Islet of Langerhans (tissue), 1 donor: ENCODE measurements at regions not wholly inside any gene's neighbourhood (a gene's known extent, or its start where the extent isn't known, plus 50 kb on each side); places are given as distances from the start of the nearest gene placed in this dataset.

Source experiments
- FAIRE-seq: peaks from one replicate; lab custom pipeline; 2011; peaks lifted over from hg19 to GRCh38; lab: Jason Lieb, UNC

DNA sequence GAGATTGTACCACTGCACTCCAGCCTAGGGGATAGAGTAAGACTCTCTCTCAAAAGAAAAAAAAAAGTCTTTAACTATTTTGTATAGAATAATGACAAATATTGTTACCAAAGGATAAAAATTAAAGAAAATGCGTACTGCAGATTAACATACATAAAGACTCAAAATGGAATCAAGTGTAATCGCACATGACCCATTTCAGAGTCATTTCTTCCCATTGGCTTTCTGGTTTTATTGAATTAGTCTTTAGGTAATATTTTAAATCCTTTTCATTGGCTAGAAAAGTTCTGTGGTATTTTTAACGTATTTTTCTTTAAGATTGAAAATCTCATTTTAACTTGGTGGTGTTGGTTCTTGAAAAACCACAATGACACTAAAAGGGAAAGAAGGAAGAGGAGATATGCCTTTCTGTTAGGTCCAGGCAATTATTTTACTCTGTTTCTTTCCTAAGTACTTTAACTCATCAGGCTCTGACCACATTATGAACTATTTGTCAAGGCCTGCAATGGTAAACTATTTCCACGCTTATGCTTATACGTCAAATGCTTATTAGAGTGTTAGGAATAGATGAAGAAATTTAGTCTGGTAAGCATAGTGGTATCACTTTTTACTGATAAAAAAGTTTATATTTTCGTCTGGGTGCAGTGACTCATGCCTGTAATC lies 52.3 kb downstream of the PLEKHG1 start:
- no peak for FAIRE-seq

GRCh38 chr6:150652848-150653613 lies 53.3 kb downstream of the PLEKHG1 start:
- no peak for FAIRE-seq

DNA sequence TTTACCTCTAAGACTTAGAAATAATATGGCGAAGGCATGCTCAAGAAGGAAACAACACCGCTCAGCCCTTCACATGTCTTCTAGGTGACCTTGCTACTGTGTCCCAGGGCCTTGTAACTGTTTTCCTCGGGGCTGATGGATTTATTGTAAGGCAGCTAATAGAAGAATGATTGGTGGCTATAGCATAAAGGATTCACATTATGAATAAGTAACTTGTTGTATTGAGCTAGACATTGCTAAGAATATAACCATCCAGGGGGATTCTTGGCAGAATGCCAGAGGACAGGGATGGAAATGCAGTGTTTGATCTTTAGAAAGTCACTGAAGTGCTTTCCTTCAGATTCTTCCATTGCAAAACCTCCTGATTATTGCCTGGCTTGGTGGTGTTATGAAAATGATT lies 54.9 kb downstream of the PLEKHG1 start:
- FAIRE-seq, result no peak

DNA sequence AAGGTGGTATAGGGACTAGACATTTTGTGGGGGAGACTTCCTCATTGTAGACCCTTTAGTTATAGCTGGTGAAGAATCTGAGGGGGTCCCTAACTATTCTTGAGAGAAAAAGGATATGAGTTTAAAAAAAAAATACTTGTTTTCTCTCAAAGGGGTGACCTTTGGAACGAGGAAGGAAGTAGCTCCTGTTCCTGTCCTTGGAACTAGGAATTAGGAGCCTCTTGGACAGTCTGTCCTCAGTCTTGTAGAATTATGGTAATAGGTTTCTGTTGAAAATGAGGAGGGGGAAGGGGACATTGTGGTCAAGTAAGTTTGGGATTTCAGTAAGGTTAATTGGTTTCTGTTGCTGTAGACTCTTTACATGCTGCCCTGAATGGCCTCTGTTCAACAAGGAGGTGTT lies 56.5 kb downstream of the PLEKHG1 start:
- no peak for FAIRE-seq

- FAIRE-seq, result no peak
Observed at GRCh38 chr6:150658421-150658820, 58.7 kb downstream of the PLEKHG1 start.

DNA sequence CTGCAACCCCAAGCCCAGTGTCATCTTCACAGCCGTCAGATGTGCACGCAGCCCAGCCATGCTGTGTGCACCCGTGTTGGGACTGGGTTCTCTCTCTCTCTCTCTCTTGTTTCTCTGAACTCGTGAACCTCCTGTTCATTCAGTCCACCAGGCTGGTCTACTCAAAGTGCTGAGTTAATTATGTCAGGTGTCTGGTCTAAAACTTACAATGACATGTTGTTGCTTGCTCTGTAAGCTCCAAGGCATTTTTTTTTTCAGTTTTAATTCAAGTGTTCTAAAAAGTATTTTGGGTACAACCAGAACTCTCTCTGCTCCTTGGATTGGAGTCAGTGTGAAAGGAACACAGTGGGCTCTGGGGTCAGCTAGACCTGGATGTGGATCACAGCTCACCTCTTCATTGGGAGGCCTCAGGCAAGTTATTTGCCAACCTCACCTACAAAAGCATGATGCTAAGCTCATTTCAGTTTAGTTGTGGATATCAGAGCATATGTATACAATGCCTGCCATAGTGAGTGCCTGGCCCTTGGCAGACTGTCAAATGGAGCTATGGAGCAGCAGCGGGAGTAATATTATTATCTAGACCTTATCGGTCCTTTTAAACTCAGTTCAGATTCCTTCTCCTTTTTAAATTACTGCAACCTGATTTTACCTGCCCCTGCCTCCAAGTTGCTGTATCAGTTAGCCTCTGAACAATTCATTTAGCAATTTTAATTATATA lies 59.5 kb downstream of the PLEKHG1 start:
- FAIRE-seq, result no peak

- no peak for FAIRE-seq
Observed at GRCh38 chr6:150661216-150662007, 61.7 kb downstream of the PLEKHG1 start.

DNA sequence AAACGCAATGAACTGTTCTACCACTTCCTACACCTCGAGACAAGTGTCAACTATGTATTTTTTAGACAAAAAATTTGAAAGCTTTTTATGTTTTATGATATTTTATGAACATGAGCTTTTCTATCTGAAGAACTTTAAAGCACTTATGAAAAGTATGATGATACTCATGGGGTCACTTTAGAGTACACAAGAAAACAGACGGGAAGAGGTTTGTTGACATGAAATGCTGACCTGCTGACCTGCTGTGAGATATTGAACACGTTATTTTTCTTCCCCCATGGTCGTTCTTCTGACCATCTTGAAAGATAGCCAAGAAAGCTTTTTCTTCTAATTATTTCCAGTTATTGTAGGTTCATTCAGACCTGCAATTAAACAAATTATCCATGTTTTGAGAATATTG lies 63.1 kb downstream of the PLEKHG1 start:
- FAIRE-seq, result no peak

- no peak for FAIRE-seq
Observed at GRCh38 chr6:150664091-150664490, 64.4 kb downstream of the PLEKHG1 start.

GRCh38 chr6:150666071-150666470 lies 66.4 kb downstream of the PLEKHG1 start:
- no peak for FAIRE-seq

DNA sequence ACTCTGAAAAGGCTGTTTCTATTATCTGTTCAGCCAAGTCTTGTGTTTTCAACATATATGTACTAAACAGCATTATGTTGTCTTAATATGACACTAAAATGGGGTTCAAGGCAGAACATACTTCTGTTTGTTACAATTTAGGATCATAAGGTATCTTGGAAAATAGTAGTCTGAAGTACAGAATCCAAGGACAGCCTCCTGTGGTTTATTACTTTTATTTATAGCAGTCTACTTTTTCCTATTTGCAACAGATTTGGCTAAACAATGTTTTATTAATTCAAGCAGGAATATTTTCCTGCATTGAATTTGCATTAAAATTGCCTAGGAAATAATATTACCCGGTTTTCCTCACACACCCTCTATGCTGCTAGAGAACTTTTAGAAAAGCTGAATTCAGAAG lies 67.7 kb downstream of the PLEKHG1 start:
- FAIRE-seq, result no peak

- no peak for FAIRE-seq
Observed at GRCh38 chr6:150667977-150668716, 68.5 kb downstream of the PLEKHG1 start.

DNA sequence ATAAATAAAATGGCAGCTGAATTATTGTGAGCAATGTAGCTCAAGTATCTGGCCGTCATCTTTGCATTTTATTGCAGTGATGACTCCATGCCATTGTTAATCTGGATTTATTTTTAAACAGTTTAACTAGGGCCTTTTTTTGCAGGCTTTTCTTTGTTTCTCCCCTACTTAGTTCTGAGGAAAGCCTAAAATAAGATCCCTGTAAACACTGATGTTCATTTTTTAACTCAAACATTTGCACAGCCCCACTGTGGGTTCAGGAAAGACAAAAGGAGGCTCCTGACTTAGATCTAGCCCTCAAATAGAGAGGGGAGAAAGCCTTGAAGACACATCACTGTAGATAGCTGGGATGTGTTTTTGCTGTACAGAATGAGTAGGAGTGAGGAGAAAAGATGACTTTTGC lies 69.2 kb downstream of the PLEKHG1 start:
- FAIRE-seq, result no peak

DNA sequence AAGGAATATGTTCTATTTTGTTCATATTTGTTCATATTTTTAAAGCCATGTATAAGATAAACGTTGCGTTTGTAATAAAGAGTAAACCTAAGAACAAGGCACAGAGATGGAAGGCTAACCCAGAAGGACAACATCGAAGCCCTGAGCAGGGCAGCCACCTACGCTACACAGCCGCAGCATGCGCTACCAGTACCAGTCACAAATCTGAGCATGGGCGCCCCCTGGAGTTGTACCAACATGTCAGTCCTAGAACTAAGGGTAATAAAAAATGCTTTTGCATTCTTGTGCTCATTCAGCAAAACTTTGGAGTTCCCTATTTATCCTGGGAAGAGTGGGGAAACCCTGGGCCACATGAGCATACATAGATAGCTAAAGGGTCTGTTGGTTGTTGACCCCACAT lies 70.6 kb downstream of the PLEKHG1 start:
- no peak for FAIRE-seq

GRCh38 chr6:150672800-150673199 lies 73.1 kb downstream of the PLEKHG1 start:
- FAIRE-seq, result no peak

DNA sequence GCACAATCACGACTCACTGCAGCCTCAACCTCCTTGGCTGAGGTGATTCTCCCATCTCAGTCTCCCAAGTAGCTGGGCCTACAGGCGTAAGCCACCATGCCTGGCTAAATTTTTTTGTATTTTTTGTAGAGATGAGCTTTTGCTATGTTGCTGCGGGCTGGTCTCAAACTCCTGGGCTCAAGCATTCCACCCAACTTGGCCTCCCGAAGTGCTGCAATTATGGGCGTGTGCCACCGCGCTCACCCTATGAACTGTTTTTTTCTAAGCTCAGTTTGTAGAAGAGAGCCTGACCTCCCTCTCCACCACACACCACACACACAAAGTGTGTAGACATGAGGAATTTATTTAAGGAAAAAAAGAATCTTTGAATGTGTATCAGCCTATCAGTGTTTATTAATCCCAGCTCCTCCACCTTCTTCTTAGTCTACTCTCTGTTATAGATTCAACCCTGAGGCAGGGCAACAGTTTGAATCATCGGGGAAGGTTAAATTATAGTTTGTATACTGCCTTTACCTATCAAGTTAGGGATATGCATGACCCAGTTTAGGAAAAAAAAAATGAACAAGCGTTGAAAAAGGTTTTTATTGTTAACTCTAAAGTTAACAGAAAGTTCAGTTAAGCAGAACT lies 74.1 kb downstream of the PLEKHG1 start:
- FAIRE-seq, result no peak

DNA sequence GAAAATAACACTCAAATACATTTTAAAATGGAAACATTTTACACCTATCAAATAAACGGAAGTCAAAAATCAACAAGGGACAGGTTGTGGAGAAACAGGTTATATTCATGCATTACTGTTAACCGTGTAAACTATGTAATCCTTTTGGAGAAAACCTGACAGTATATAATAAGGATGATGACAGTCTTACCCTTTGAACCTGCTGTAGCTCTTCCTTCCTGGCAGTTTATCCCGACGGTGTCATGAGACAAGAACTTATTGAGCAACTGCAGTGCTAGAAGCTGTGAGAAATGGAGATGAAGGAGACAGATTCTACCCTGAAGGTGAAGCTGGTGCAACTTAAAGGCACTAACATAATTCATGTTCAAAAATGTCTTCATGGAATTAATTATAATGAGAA lies 76.7 kb downstream of the PLEKHG1 start:
- FAIRE-seq, result no peak

DNA sequence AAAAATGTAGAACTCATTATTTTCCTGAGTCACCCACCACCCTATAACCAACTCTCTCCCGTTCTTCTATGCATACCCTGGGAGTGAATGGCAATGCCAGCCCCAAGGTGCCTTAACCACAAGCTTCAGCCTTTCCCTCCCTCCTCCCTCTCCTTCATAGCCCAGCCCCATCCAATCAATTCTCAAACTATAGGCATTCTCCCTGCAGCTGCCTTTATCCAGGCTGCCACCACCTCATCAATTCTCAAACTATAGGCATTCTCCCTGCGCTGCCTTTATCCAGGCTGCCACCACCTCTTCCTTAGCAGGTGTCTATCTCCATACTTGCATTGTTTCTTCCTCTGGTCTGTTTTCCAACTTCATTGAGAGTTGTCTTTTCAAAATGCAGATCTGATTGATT lies 77.1 kb downstream of the PLEKHG1 start:
- FAIRE-seq, result no peak

GRCh38 chr6:150680510-150680909 lies 80.8 kb downstream of the PLEKHG1 start:
- FAIRE-seq, result no peak

DNA sequence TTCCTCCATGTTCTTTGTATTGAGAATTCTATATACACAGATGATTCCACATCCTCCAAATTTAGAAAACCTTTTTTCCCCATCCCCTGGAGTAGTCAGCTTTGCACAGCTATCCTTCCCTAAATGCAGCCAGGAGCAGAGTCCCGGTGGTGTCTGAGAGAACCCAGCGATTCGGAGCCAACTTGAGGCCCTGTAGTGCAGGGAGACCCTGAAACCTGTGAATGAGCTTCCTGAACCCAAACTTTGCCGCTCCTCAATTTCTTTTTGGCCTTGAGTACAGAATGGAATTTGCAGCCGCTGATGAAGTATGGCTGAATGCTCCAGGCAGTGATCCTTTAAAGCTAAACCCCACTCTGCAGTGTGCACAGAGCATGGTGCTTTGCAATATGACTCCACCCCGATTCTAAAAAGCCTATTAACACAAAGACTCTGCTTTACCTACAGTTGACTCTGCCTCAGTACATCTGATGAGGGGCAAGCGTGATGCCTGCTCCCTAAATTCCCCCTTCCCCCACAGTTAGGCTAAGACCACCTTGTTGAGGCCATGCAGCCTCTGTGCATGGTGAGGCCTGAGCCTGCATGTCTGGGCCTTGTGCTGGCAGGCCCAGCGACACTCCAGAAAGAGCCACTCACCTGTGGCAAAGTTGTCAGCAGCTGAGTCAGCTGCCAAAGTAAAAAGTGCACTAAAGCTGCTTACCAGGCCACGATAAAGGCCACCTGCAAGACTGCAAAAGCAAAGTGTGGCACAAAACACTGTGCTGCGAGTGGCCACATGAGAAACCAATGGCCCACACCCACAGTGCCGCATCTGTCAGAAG lies 82.1 kb downstream of the PLEKHG1 start:
- FAIRE-seq, result no peak

DNA sequence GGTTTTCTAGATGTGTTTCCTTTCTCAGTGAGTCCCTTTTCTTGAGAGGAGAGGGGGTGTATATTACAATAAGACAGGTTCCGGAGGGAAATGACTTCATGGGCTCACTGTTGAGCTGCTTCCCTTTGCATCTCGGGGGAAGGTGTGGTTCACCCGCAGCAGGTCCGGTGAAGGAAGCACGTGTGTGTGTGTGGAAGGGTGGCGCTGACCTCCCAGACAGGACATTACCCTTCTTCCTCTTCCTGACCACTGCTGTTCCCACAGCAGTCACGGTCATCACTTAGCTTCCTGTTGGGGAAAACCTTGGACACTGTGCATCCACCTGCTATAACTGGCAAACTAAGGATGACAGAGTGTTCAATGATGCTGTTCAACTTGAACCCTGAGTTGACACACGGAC lies 83.6 kb downstream of the PLEKHG1 start:
- FAIRE-seq, result no peak
